Neural progenitor cell (in vitro differentiated cells): ENCODE measurements at regions not wholly inside any gene's neighbourhood (a gene's known extent, or its start where the extent isn't known, plus 50 kb on each side); places are given as distances from the start of the nearest gene placed in this dataset.

Experiments
- DNase-seq: peaks from one replicate; pipeline ENCODE4 v3.0.0-alpha.2; 2016; ENCODE audit warnings: low spot score
- H2AFZ ChIP-seq: fragments of 200-600 bp; sonication (generic); replicated peaks from 2 replicates; pipeline ENCODE4 v1.6.1; 2016; ENCODE audit warnings: antibody characterized with exemption
- H3F3A ChIP-seq: fragments of 200-600 bp; sonication (generic); 2 replicates; pipeline ENCODE4 v1.6.1; 2016; ENCODE audit warnings: antibody characterized with exemption, low read depth
- H3K27ac ChIP-seq: fragments of 200-600 bp; sonication (generic); 2 replicates; pipeline ENCODE4 v1.5.1; 2016; ENCODE audit warnings: mild to moderate bottlenecking
- H3K27me3 ChIP-seq: fragments of 200-600 bp; sonication (generic); 2 replicates; pipeline ENCODE4 v1.6.1; 2016; ENCODE audit warnings: mild to moderate bottlenecking, moderate library complexity
- H3K36me3 ChIP-seq: fragments of 200-600 bp; sonication (generic); 2 replicates; pipeline ENCODE4 v1.5.1; 2016
- H3K4me1 ChIP-seq: fragments of 200-600 bp; sonication (generic); 2 replicates; pipeline ENCODE4 v1.6.1; 2016; ENCODE audit warnings: mixed run types
- H3K4me2 ChIP-seq: fragments of 200-600 bp; sonication (generic); 2 replicates; pipeline ENCODE4 v1.6.1; 2016
- H3K4me3 ChIP-seq: fragments of 200-600 bp; sonication (generic); 2 replicates; pipeline ENCODE4 v1.5.1; 2016
- H3K79me2 ChIP-seq: fragments of 200-600 bp; sonication (generic); 2 replicates; pipeline ENCODE4 v1.6.1; 2016; ENCODE audit warnings: low read depth
- H3K9ac ChIP-seq: fragments of 200-600 bp; sonication (generic); 2 replicates; pipeline ENCODE4 v1.6.1; 2016
- H3K9me3 ChIP-seq: fragments of 200-600 bp; sonication (generic); 2 replicates; pipeline ENCODE4 v1.5.1; 2016; ENCODE audit warnings: low read depth
- H4K20me1 ChIP-seq: fragments of 200-600 bp; sonication (generic); 2 replicates; pipeline ENCODE4 v1.6.1; 2016; ENCODE audit warnings: low read depth
- H3K27ac Mint-ChIP-seq: 3 replicates; pipeline ENCODE4 v1.8.0; 2021; ENCODE audit warnings: mixed read lengths
- H3K27me3 Mint-ChIP-seq: 2 replicates; pipeline ENCODE4 v1.8.0; 2022; ENCODE audit warnings: low read depth, mild to moderate bottlenecking, inconsistent platforms, moderate library complexity, mixed read lengths; ENCODE audit not compliant: insufficient read depth
- H3K36me3 Mint-ChIP-seq: 3 replicates; pipeline ENCODE4 v1.8.0; 2021; ENCODE audit warnings: mixed read lengths
- H3K4me1 Mint-ChIP-seq: 3 replicates; pipeline ENCODE4 v1.8.0; 2021; ENCODE audit warnings: mixed read lengths
- H3K4me3 Mint-ChIP-seq: 3 replicates; pipeline ENCODE4 v1.8.0; 2021; ENCODE audit warnings: mild to moderate bottlenecking, moderate library complexity, mixed read lengths
- H3K9me3 Mint-ChIP-seq: 3 replicates; pipeline ENCODE4 v1.8.0; 2020; ENCODE audit warnings: mixed read lengths
- EZH2 ChIP-seq: fragments of 200-600 bp; sonication (generic); IDR thresholded peaks from 2 replicates; pipeline ENCODE4 v1.6.1; 2017; ENCODE audit warnings: antibody characterized with exemption, mild to moderate bottlenecking, moderate library complexity
- EZH2phosphoT487 ChIP-seq: fragments of 200-600 bp; sonication (generic); IDR thresholded peaks from 2 replicates; pipeline ENCODE4 v1.6.1; 2017; ENCODE audit warnings: antibody characterized with exemption
- TF ChIP-seq, protein P1 (sequence below): fragments of 200-600 bp; sonication (generic); IDR thresholded peaks from 2 replicates; pipeline ENCODE4 v1.5.1; 2017; ENCODE audit warnings: antibody characterized with exemption, mild to moderate bottlenecking

DNA sequence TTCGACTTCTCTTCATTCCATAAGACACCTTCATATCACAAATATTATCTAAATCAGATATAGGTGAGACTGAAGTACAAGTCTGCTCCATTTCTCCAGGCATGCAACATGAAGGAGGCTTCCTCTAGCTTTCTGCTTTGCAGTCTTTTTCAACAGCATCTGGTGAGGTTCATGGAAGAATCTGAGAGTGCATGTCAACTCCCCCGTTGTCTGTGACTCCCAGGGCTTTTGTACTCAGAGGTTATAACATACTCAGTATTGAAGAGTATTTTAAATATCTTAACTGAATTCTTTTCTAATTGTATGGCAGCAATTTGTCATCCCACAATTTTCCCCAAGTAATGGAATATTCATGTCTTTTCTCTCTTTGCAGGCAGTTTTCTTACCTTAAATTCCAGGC, 448.7 kb downstream of the CDH8 start:
- no peak overlapping the region for H3K27ac Mint-ChIP-seq
- Histone ChIP-seq H3K4me2 (no peak overlapping the region), H3F3A (no peaks in the 10 kb centered on the region), H3K36me3 (no peaks in the 10 kb centered on the region), H3K27me3 (no peaks in the 10 kb centered on the region), H2AFZ (no peak overlapping the region), H3K4me3 (no peak overlapping the region), H3K9ac (no peak overlapping the region), H4K20me1 (no peaks in the 10 kb centered on the region), H3K79me2 (no peaks in the 10 kb centered on the region), H3K4me1 (no peaks in the 10 kb centered on the region), H3K9me3 (no peaks in the 10 kb centered on the region), H3K27ac (no peak overlapping the region)
- no peak for DNase-seq
- no peak overlapping the region for H3K4me3 Mint-ChIP-seq
- TF ChIP-seq EZH2 (no peak), EZH2phosphoT487 (no peak)
- TF ChIP-seq, protein P1, sequence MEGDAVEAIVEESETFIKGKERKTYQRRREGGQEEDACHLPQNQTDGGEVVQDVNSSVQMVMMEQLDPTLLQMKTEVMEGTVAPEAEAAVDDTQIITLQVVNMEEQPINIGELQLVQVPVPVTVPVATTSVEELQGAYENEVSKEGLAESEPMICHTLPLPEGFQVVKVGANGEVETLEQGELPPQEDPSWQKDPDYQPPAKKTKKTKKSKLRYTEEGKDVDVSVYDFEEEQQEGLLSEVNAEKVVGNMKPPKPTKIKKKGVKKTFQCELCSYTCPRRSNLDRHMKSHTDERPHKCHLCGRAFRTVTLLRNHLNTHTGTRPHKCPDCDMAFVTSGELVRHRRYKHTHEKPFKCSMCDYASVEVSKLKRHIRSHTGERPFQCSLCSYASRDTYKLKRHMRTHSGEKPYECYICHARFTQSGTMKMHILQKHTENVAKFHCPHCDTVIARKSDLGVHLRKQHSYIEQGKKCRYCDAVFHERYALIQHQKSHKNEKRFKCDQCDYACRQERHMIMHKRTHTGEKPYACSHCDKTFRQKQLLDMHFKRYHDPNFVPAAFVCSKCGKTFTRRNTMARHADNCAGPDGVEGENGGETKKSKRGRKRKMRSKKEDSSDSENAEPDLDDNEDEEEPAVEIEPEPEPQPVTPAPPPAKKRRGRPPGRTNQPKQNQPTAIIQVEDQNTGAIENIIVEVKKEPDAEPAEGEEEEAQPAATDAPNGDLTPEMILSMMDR: no peak
- no peaks in the 10 kb centered on the region for H3K36me3 Mint-ChIP-seq
- H3K4me1 Mint-ChIP-seq: no peaks in the 10 kb centered on the region
- peaks cover 2% of the 10 kb centered on the region for H3K27me3 Mint-ChIP-seq
- peaks cover 6% of the 10 kb centered on the region for H3K9me3 Mint-ChIP-seq

DNA sequence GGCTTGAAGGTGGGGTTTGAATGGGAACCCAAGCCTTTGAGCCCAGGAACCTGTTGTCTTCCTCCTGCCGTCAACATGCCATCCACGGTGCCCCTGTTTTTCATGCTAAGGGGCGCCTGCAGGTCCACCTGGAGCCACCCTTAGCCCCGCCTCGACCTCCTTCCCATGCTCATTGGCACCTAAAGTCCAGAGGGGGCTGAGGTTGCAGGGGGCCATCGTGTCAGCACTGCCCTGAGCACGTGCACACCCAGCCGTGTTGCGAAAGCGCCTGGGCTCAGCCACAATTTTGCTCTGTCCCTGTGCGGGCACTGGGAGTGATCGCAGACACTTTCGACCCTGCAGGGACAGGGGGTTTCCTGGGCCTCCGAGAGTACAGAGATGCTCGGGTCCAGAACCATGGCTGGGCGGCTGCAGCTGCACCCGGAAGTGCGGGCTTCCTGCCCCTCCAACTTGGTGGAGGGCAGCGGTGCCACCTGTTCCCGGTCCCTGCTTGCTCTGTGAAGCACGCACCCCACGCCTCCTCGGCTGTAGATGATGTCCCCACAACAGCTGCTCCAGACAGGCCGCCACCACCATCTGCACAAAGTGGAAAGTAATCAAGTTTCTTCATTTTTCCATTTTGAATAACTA, 454.7 kb downstream of the CDH8 start:
- Histone ChIP-seq H3F3A (no peaks in the 10 kb centered on the region), H3K4me1 (no peaks in the 10 kb centered on the region), H3K27ac (no peak overlapping the region), H2AFZ (no peak overlapping the region), H3K9ac (no peak overlapping the region), H4K20me1 (no peaks in the 10 kb centered on the region), H3K36me3 (no peaks in the 10 kb centered on the region), H3K4me2 (no peak overlapping the region), H3K9me3 (no peaks in the 10 kb centered on the region), H3K4me3 (no peak overlapping the region), H3K79me2 (no peaks in the 10 kb centered on the region), H3K27me3 (no peaks in the 10 kb centered on the region)
- DNase-seq: no peak
- H3K36me3 Mint-ChIP-seq: no peaks in the 10 kb centered on the region
- H3K27me3 Mint-ChIP-seq: no peaks in the 10 kb centered on the region
- H3K4me1 Mint-ChIP-seq: no peaks in the 10 kb centered on the region
- no peak overlapping the region for H3K27ac Mint-ChIP-seq
- H3K4me3 Mint-ChIP-seq: no peak overlapping the region
- H3K9me3 Mint-ChIP-seq: no peaks in the 10 kb centered on the region
- TF ChIP-seq, protein P1: no peak
- no peak for TF ChIP-seq EZH2phosphoT487
- TF ChIP-seq EZH2: no peak

DNA sequence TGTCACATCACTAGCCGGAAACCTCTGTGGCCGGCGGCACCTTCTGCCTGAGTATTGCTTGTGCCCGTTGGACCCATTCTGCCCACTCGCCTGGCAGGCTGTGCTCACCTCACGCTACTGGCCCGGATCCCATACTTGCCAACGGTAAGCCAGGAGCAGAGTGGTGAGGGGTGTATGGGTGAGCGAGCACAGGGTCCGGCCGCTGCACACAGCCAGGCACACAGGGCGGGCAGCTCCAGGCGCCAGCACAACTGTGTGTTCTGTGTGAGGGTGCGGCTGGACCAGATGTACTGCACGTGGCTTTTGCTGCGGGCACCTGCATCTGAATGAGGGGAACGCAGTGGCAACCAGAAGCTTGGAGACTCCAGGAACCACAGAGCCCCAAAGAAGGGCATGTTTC, 455.7 kb downstream of the CDH8 start:
- no peak overlapping the region for H3K4me3 ChIP-seq
- peaks cover 3% of the 10 kb centered on the region for H3K27me3 Mint-ChIP-seq
- H3K4me1 Mint-ChIP-seq: no peaks in the 10 kb centered on the region
- H3K36me3 Mint-ChIP-seq: no peaks in the 10 kb centered on the region
- no peak for DNase-seq
- H3K79me2 ChIP-seq: no peaks in the 10 kb centered on the region
- H3K27ac ChIP-seq: no peak overlapping the region
- H3K9me3 ChIP-seq: no peaks in the 10 kb centered on the region
- no peak overlapping the region for H3K4me2 ChIP-seq
- no peak overlapping the region for H3K4me3 Mint-ChIP-seq
- H3K9me3 Mint-ChIP-seq: no peaks in the 10 kb centered on the region
- TF ChIP-seq, protein P1: no peak
- no peaks in the 10 kb centered on the region for H3K4me1 ChIP-seq
- H3K9ac ChIP-seq: no peak overlapping the region
- no peak overlapping the region for H3K27ac Mint-ChIP-seq
- no peaks in the 10 kb centered on the region for H3F3A ChIP-seq
- H2AFZ ChIP-seq: no peak overlapping the region
- no peaks in the 10 kb centered on the region for H3K27me3 ChIP-seq
- no peaks in the 10 kb centered on the region for H3K36me3 ChIP-seq
- H4K20me1 ChIP-seq: no peaks in the 10 kb centered on the region
